ENCODE measurements at regions not wholly inside any gene's neighbourhood (a gene's known extent, or its start where the extent isn't known, plus 50 kb on each side); places are given as distances from the start of the nearest gene placed in this dataset.

DNA sequence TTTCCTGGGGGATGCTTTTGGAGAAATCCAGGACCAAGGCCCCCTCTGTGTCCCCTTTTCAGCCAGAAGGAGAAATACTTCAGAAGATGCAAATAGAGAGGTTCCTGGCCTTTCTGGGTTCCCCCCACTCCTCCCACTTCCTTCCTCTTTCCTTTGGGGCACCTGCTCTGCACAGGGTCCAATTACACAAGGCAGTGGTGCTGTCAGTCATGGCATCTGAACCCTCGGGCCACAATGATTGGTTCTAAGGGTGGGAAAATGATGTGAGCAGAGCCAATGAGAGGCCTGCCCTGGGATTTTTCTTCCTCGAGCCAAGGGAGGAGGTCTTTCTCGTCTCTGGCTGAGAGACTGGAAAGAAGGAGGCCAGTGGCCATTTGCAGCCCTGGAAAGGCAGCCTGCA lies 282.2 kb downstream of the NPHP4 start:
- DNase-seq (ENCODE audit: extremely low read depth, low read depth) = no peak
- TF ChIP-seq CTCF (IDR thresholded peaks at IDR 0.05; ENCODE audit: low read depth, low read length) = no peak

- no peak for TF ChIP-seq CTCF (IDR thresholded peaks at IDR 0.05; ENCODE audit: low read depth, low read length)
- DNase-seq (ENCODE audit: extremely low read depth, low read depth) = no peak
These were observed 282.7 kb downstream of the NPHP4 start for GRCh38 chr1:5709461-5709975.

GRCh38 chr1:5708346-5709245 lies 283.6 kb downstream of the NPHP4 start:
- TF ChIP-seq CTCF (IDR thresholded peaks at IDR 0.05; ENCODE audit: low read depth, low read length) = no peak
- no peak for DNase-seq (ENCODE audit: extremely low read depth, low read depth)

DNA sequence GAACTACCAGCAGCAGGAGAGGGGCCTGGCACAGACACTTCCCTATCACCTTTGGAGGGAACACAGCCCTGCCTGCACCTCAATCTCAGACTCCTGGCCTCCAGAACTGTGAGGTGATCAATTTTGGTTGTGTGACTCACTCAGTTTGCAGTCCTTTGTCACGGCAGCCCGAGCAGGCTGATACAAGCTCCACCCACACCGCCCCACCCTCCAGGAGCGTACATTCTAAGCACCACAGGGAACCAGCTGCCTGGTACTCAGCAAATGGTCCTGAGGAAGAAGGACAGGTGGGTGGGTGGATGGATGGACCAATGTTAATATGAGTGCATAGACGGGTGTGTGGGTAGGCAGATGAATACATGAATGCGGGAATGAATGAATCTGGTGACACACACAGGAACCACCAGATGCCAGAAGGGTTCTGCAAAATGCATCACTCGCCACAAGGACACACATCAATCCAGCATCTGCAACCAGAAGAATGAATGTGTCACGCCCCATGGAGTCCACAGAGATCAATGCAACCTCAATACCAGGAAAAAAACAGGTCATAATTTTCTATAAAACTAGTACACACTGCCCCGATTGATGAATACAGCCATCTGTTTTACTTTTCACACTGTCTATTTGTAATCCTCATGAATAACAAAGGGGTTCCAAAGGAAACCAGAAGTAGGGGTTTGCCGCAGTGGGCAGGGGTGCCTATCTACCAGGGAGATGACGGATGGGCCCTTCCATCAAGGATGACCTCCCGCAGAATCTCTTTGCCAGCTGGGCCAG lies 284.5 kb downstream of the NPHP4 start:
- DNase-seq (ENCODE audit: extremely low read depth, low read depth) = no peak
- no peak for TF ChIP-seq CTCF (IDR thresholded peaks at IDR 0.05; ENCODE audit: low read depth, low read length)

GRCh38 chr1:5706239-5706638 lies 286.0 kb downstream of the NPHP4 start:
- DNase-seq (ENCODE audit: extremely low read depth, low read depth) = no peak
- TF ChIP-seq CTCF (IDR thresholded peaks at IDR 0.05; ENCODE audit: low read depth, low read length) = no peak

GRCh38 chr1:5705751-5706150 lies 286.5 kb downstream of the NPHP4 start:
- no peak for DNase-seq (ENCODE audit: extremely low read depth, low read depth)
- no peak for TF ChIP-seq CTCF (IDR thresholded peaks at IDR 0.05; ENCODE audit: low read depth, low read length)

All from AG09319 (cell line).